ENCODE measurements at regions not wholly inside any gene's neighbourhood (a gene's known extent, or its start where the extent isn't known, plus 50 kb on each side); places are given as distances from the start of the nearest gene placed in this dataset.

DNA sequence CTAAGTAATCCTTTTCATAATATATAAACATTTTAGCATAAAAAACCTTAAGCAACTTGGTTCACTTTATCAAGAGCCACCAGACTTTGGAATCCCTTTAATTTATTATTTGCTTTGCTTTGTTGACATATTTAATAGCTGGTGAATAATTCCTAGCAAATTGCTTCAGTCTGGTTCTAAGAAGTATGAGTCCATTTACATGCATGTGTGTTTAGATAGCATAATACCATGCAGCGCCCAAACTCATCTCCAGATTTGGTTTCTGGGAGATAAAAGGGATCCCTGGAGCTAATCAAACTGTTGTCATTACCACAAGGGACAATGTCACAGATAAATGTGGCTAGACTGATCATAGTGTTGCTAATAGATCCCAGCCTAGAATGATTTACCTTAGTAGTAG, 111.8 kb downstream of the TMEM144 start:
- TF ChIP-seq, protein P1, sequence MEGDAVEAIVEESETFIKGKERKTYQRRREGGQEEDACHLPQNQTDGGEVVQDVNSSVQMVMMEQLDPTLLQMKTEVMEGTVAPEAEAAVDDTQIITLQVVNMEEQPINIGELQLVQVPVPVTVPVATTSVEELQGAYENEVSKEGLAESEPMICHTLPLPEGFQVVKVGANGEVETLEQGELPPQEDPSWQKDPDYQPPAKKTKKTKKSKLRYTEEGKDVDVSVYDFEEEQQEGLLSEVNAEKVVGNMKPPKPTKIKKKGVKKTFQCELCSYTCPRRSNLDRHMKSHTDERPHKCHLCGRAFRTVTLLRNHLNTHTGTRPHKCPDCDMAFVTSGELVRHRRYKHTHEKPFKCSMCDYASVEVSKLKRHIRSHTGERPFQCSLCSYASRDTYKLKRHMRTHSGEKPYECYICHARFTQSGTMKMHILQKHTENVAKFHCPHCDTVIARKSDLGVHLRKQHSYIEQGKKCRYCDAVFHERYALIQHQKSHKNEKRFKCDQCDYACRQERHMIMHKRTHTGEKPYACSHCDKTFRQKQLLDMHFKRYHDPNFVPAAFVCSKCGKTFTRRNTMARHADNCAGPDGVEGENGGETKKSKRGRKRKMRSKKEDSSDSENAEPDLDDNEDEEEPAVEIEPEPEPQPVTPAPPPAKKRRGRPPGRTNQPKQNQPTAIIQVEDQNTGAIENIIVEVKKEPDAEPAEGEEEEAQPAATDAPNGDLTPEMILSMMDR (optimal IDR thresholded peaks at IDR 0.05 in 1 of 3, IDR thresholded peaks at IDR 0.05 in 1 of 3, conservative IDR thresholded peaks at IDR 0.05 in 1 of 3; ENCODE audit: extremely low read depth in 1 of 3, insufficient read depth in 2 of 3, low read length in 3 of 3): no peak
- no peak for TF ChIP-seq EZH2 (IDR thresholded peaks at IDR 0.05; ENCODE audit: low read length)
